Cardiac muscle cell (in vitro differentiated cells and primary cell): ENCODE measurements at regions not wholly inside any gene's neighbourhood (a gene's known extent, or its start where the extent isn't known, plus 50 kb on each side); places are given as distances from the start of the nearest gene placed in this dataset.

Source experiments
- DNase-seq, 2 donors: peaks; one replicate each; pipeline versions ENCODE4 v3.0.0 to v3.0.0-alpha.2; 2010 to 2017; ENCODE audit warnings: low read depth in 1 of 2, low spot score in 1 of 2
- H3K27ac ChIP-seq: fragments of 200-600 bp; sonication (generic); 2 replicates; pipeline ENCODE4 v1.5.1; 2016
- H3K27me3 ChIP-seq: fragments of 200-600 bp; sonication (generic); 2 replicates; pipeline ENCODE4 v1.6.0; 2016; ENCODE audit warnings: control low read depth
- H3K36me3 ChIP-seq: fragments of 200-600 bp; sonication (generic); 2 replicates; pipeline ENCODE4 v1.5.1; 2016; ENCODE audit warnings: control low read depth
- H3K4me1 ChIP-seq: fragments of 200-600 bp; sonication (generic); 2 replicates; pipeline ENCODE4 v1.8.1; 2017; ENCODE audit warnings: low read depth, mild to moderate bottlenecking, mixed run types
- H3K4me3 ChIP-seq: fragments of 200-600 bp; sonication (generic); 2 replicates; pipeline ENCODE4 v1.5.1; 2016; ENCODE audit warnings: mild to moderate bottlenecking
- H3K9me3 ChIP-seq: fragments of 200-600 bp; sonication (generic); 2 replicates; pipeline ENCODE4 v1.5.1; 2017; ENCODE audit warnings: low read depth, mild to moderate bottlenecking, control low read depth
- CTCF ChIP-seq: IDR thresholded peaks from 2 replicates; pipeline ENCODE4 v1.5.1; 2012; ENCODE audit warnings: low read depth, mild to moderate bottlenecking, low read length

GRCh38 chr9:126157826-126158587 lies 168.6 kb upstream of the MVB12B start:
- H3K4me3 ChIP-seq: no peak overlapping the region
- H3K9me3 ChIP-seq: no peaks in the 10 kb centered on the region
- H3K27ac ChIP-seq: no peak overlapping the region
- no peak for DNase-seq
- peaks cover 2% of the 10 kb centered on the region for H3K4me1 ChIP-seq
- no peak for TF ChIP-seq CTCF
- H3K36me3 ChIP-seq: no peaks in the 10 kb centered on the region
- H3K27me3 ChIP-seq: no peaks in the 10 kb centered on the region

GRCh38 chr9:126158588-126159429 lies 167.8 kb upstream of the MVB12B start:
- Histone ChIP-seq H3K27ac (no peak overlapping the region), H3K4me1 (peaks cover 2% of the 10 kb centered on the region), H3K4me3 (no peak overlapping the region), H3K9me3 (no peaks in the 10 kb centered on the region), H3K27me3 (no peaks in the 10 kb centered on the region), H3K36me3 (no peaks in the 10 kb centered on the region)
- no peak for DNase-seq
- no peak for TF ChIP-seq CTCF

GRCh38 chr9:126159430-126160060 lies 167.1 kb upstream of the MVB12B start:
- H3K4me1 ChIP-seq: peaks cover 2% of the 10 kb centered on the region
- no peak overlapping the region for H3K27ac ChIP-seq
- H3K36me3 ChIP-seq: no peaks in the 10 kb centered on the region
- no peaks in the 10 kb centered on the region for H3K9me3 ChIP-seq
- no peaks in the 10 kb centered on the region for H3K27me3 ChIP-seq
- TF ChIP-seq CTCF: no peak
- no peak for DNase-seq
- no peak overlapping the region for H3K4me3 ChIP-seq

GRCh38 chr9:126160067-126160853 lies 166.4 kb upstream of the MVB12B start:
- no peak for DNase-seq
- no peak for TF ChIP-seq CTCF
- no peak overlapping the region for H3K4me3 ChIP-seq
- no peaks in the 10 kb centered on the region for H3K27me3 ChIP-seq
- H3K9me3 ChIP-seq: no peaks in the 10 kb centered on the region
- no peak overlapping the region for H3K27ac ChIP-seq
- H3K36me3 ChIP-seq: no peaks in the 10 kb centered on the region
- H3K4me1 ChIP-seq: peaks cover 2% of the 10 kb centered on the region

GRCh38 chr9:126160854-126161329 lies 165.7 kb upstream of the MVB12B start:
- DNase-seq: no peak
- Histone ChIP-seq H3K27ac (no peak overlapping the region), H3K4me1 (peaks cover 2% of the 10 kb centered on the region), H3K9me3 (no peaks in the 10 kb centered on the region), H3K36me3 (no peaks in the 10 kb centered on the region), H3K4me3 (no peak overlapping the region), H3K27me3 (no peaks in the 10 kb centered on the region)
- TF ChIP-seq CTCF: no peak
